Body of pancreas (tissue), 4 donors: ENCODE measurements at regions not wholly inside any gene's neighbourhood (a gene's known extent, or its start where the extent isn't known, plus 50 kb on each side); places are given as distances from the start of the nearest gene placed in this dataset.
"Not testable (repeated sequence)": the region's sequence is repeated elsewhere in the genome, so short reads cannot be mapped to it uniquely, and the experiment has no call there.

ENCODE experiments used
- ATAC-seq: fragments of 150-250 bp; one replicate; pipeline ENCODE4 v1.9.1; 2016
- DNase-seq, 4 donors: peaks; one replicate each; pipeline ENCODE4 v3.0.0-alpha.2; 2019
- H3K27ac ChIP-seq, 4 donors: fragments of 200-600 bp; sonication (generic); 1 replicate in 3 of 4; 2 replicates in 1 of 4; pipeline versions ENCODE4 v1.5.1 to v1.6.1; 2016 to 2019; ENCODE audit warnings: mild to moderate bottlenecking in 1 of 4, mixed read lengths in 1 of 4, moderate library complexity in 1 of 4
- H3K27me3 ChIP-seq, 2 donors: fragments of 200-600 bp; sonication (generic); one replicate each; pipeline ENCODE4 v1.6.0; 2016; ENCODE audit warnings: mild to moderate bottlenecking in 1 of 2
- H3K36me3 ChIP-seq, 2 donors: fragments of 200-600 bp; sonication (generic); replicated peaks in 1 of 2; 2 replicates each; pipeline ENCODE4 v1.5.1; 2016; ENCODE audit warnings: low read depth in 2 of 2; ENCODE audit not compliant: insufficient read depth in 1 of 2
- H3K4me1 ChIP-seq: fragments of 200-600 bp; sonication (generic); one replicate; pipeline ENCODE4 v1.6.0; 2016
- H3K4me3 ChIP-seq, 2 donors: fragments of 200-600 bp; sonication (generic); 1 replicate in 1 of 2; 2 replicates in 1 of 2; pipeline ENCODE4 v1.5.1; 2016 to 2019
- H3K9me3 ChIP-seq, 3 donors: fragments of 200-600 bp; sonication (generic); 1 replicate in 2 of 3; 2 replicates in 1 of 3; pipeline ENCODE4 v1.5.1; 2016
- CTCF ChIP-seq, 7 experiments: fragments of 450-650 bp in 4 of 7; fragments of 200-600 bp in 3 of 7; sonication (generic) in 3 of 7; IDR thresholded peaks; one replicate each; pipeline ENCODE4 v1.5.1; 2016 to 2019; ENCODE audit warnings: antibody characterized with exemption in 7 of 7
- POLR2A ChIP-seq, 3 donors: fragments of 450-650 bp; IDR thresholded peaks; one replicate each; pipeline ENCODE4 v1.6.1; 2016; ENCODE audit warnings: antibody characterized with exemption in 3 of 3, mild to moderate bottlenecking in 2 of 3
- WGBS, 2 donors: methylation state at CpG; one replicate each; pipeline ENCODE4 v1.1.5; 2017; 5-methylcytosine and 5-hydroxymethylcytosine counted together
- intact Hi-C: fragments of 100-400 bp; cut with DNase I; formaldehyde crosslinking; loops from one replicate; pipeline ENCODE4 v1.15.1; 2023

GRCh38 chr4:65241257-65241997 is 428.9 kb downstream of the EPHA5 start:
- Histone ChIP-seq H3K36me3 (no peaks in the 10 kb centered on the region), H3K9me3 (no peaks in the 10 kb centered on the region), H3K27ac (no peak overlapping the region), H3K4me1 (no peaks in the 10 kb centered on the region), H3K27me3 (no peaks in the 10 kb centered on the region), H3K4me3 (no peak overlapping the region)
- 91 to 92% methylated on average over 22 to 26 of the region's 26 CpGs for WGBS, 2 donors
- TF ChIP-seq POLR2A (IDR thresholded peaks at IDR 0.05), result no peak
- no peak for TF ChIP-seq CTCF (IDR thresholded peaks at IDR 0.05)
- ATAC-seq (no peak), DNase-seq (no peak)
- intact Hi-C loops, result no loop called here

- intact Hi-C loops, result no loop called here
- no peak overlapping the region for H3K27ac ChIP-seq
- H3K9me3 ChIP-seq, result no peaks in the 10 kb centered on the region
- no peaks in the 10 kb centered on the region for H3K4me1 ChIP-seq
- H3K36me3 ChIP-seq, result no peaks in the 10 kb centered on the region
- DNase-seq, result no peak
- TF ChIP-seq CTCF (IDR thresholded peaks at IDR 0.05), result no peak
- H3K4me3 ChIP-seq, result no peak overlapping the region
- ATAC-seq, result no peak
- 91 to 100% methylated on average over 2 of the region's 2 CpGs for WGBS, 2 donors
- H3K27me3 ChIP-seq, result no peaks in the 10 kb centered on the region
These were observed 436.2 kb downstream of the EPHA5 start for GRCh38 chr4:65234061-65234460.

GRCh38 chr4:65227628-65228027 is 442.7 kb downstream of the EPHA5 start:
- Histone ChIP-seq H3K4me3 (no peak overlapping the region), H3K36me3 (no peaks in the 10 kb centered on the region), H3K27me3 (no peaks in the 10 kb centered on the region), H3K9me3 (no peaks in the 10 kb centered on the region), H3K27ac (no peak overlapping the region), H3K4me1 (no peaks in the 10 kb centered on the region)
- ATAC-seq (no peak), DNase-seq (no peak)
- no peak for TF ChIP-seq POLR2A (IDR thresholded peaks at IDR 0.05)
- TF ChIP-seq CTCF (IDR thresholded peaks at IDR 0.05), result no peak
- intact Hi-C loops, result no loop called here

- no peak for DNase-seq
- Histone ChIP-seq H3K9me3 (no peaks in the 10 kb centered on the region), H3K27ac (no peak overlapping the region), H3K4me1 (no peaks in the 10 kb centered on the region), H3K4me3 (no peak overlapping the region), H3K27me3 (no peaks in the 10 kb centered on the region), H3K36me3 (no peaks in the 10 kb centered on the region)
- intact Hi-C loops, result no loop called here
- WGBS, 2 donors, result 81 to 82% methylated on average over 2 of the region's 2 CpGs
- ATAC-seq, result no peak
- no peak for TF ChIP-seq POLR2A (IDR thresholded peaks at IDR 0.05)
- no peak for TF ChIP-seq CTCF (IDR thresholded peaks at IDR 0.05)
These were observed 446.7 kb downstream of the EPHA5 start for GRCh38 chr4:65223601-65224000.

- H3K4me1 ChIP-seq, intact Hi-C loops, H3K9me3 ChIP-seq, H3K27ac ChIP-seq, ATAC-seq, H3K4me3 ChIP-seq, DNase-seq, H3K36me3 ChIP-seq, H3K27me3 ChIP-seq: not testable (repeated sequence)
- WGBS, 2 donors, result 88 to 91% methylated on average over 11 of the region's 11 CpGs
These were observed 447.2 kb downstream of the EPHA5 start for GRCh38 chr4:65223074-65223473.
